ENCODE measurements at regions not wholly inside any gene's neighbourhood (a gene's known extent, or its start where the extent isn't known, plus 50 kb on each side); places are given as distances from the start of the nearest gene placed in this dataset.

DNA sequence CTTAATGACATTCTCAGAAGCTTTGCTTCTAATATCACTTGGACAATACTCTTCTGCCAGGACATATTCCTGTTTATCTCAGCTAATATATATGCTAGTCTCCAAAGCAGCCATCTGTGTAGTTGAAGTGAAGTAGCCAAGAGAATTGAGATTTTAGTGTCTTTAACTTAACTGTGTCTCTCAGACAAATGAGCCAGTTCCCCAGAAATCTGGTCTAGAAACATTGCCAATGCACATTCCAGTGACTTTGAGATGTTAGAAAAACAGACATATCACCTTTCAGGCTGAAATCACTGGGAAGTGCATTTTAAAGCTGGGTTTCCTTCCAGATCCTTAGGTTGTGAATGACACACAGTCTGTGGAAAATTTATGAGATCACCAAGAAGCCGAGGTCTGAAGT lies 114.6 kb downstream of the MTX3 start:
- TF ChIP-seq CTCF (optimal IDR thresholded peaks at IDR 0.05 in 1 of 3, IDR thresholded peaks at IDR 0.05 in 1 of 3, conservative IDR thresholded peaks at IDR 0.05 in 1 of 3; ENCODE audit: extremely low read depth in 1 of 3, insufficient read depth in 2 of 3, low read length in 3 of 3) (no peak), EZH2 (IDR thresholded peaks at IDR 0.05; ENCODE audit: low read length) (no peak)

All from keratinocyte (primary cell).